Right ventricle myocardium inferior (tissue), 1 donor: ENCODE measurements at regions not wholly inside any gene's neighbourhood (a gene's known extent, or its start where the extent isn't known, plus 50 kb on each side); places are given as distances from the start of the nearest gene placed in this dataset.

Source experiments
- ATAC-seq: fragments of 200-7000 bp; cut with Tn5 transposase; one replicate; pipeline ENCODE4 v1.9.1; 2020; ENCODE audit warnings: mild to moderate bottlenecking, moderate library complexity
- DNase-seq: peaks from one replicate; pipeline ENCODE4 v3.0.0; 2021; ENCODE audit errors: missing footprints
- intact Hi-C: fragments of 100-400 bp; cut with DNase I; formaldehyde crosslinking; loops from one replicate; pipeline ENCODE4 v1.11.0; 2022
- donor health status: DM: no; HTN: yes; CAD: no; lungs with severe emphysema.

- ATAC-seq = no peak
- intact Hi-C loops = no loop called here
Observed at GRCh38 chr6:71103641-71104040, 146.8 kb upstream of the B3GAT2 start.

GRCh38 chr6:71106276-71106675 is 149.4 kb upstream of the B3GAT2 start:
- ATAC-seq (no peak), DNase-seq (no peak)
- intact Hi-C loops = no loop called here

More at GRCh38 chr6:71103641-71104040, 146.8 kb upstream of the B3GAT2 start:
- no peak for DNase-seq

GRCh38 chr6:71107911-71108420 is 151.1 kb upstream of the B3GAT2 start:
- intact Hi-C loops = no loop called here
- ATAC-seq (peak; percentile 77), DNase-seq (no peak)

GRCh38 chr6:71114544-71114943 is 157.7 kb upstream of the B3GAT2 start:
- intact Hi-C loops = no loop called here
- no peak for ATAC-seq
- no peak for DNase-seq

GRCh38 chr6:71114986-71115385 is 158.1 kb upstream of the B3GAT2 start:
- DNase-seq (no peak), ATAC-seq (no peak)
- intact Hi-C loops = no loop called here

- intact Hi-C loops = no loop called here
- ATAC-seq (no peak), DNase-seq (no peak)
Observed at GRCh38 chr6:71119560-71119959, 162.7 kb upstream of the B3GAT2 start.

- DNase-seq (no peak), ATAC-seq (no peak)
- intact Hi-C loops = no loop called here
Observed at GRCh38 chr6:71123051-71123450, 165.6 kb upstream of the OGFRL1 start.

- intact Hi-C loops = no loop called here
Observed at GRCh38 chr6:71124340-71124739, 164.3 kb upstream of the OGFRL1 start.

GRCh38 chr6:71125216-71125615 is 163.4 kb upstream of the OGFRL1 start:
- no peak for DNase-seq
- ATAC-seq = no peak
- intact Hi-C loops = no loop called here

More at GRCh38 chr6:71124340-71124739, 164.3 kb upstream of the OGFRL1 start:
- DNase-seq (no peak), ATAC-seq (no peak)

- no peak for ATAC-seq
- no peak for DNase-seq
- intact Hi-C loops = no loop called here
Observed at GRCh38 chr6:71126506-71126905, 162.1 kb upstream of the OGFRL1 start.

GRCh38 chr6:71127374-71127773 is 161.2 kb upstream of the OGFRL1 start:
- intact Hi-C loops = no loop called here
- DNase-seq = no peak
- ATAC-seq = no peak

GRCh38 chr6:71130277-71130676 is 158.3 kb upstream of the OGFRL1 start:
- no peak for DNase-seq
- ATAC-seq = no peak
- intact Hi-C loops = no loop called here

- DNase-seq (no peak), ATAC-seq (no peak)
- intact Hi-C loops = no loop called here
Observed at GRCh38 chr6:71134929-71135642, 153.5 kb upstream of the OGFRL1 start.

GRCh38 chr6:71137973-71138372 is 150.6 kb upstream of the OGFRL1 start:
- intact Hi-C loops = no loop called here
- no peak for ATAC-seq
- no peak for DNase-seq

GRCh38 chr6:71138376-71138775 is 150.2 kb upstream of the OGFRL1 start:
- ATAC-seq = no peak

GRCh38 chr6:71139249-71139648 is 149.4 kb upstream of the OGFRL1 start:
- DNase-seq = no peak
- intact Hi-C loops = no loop called here
- ATAC-seq = no peak

More at GRCh38 chr6:71138376-71138775, 150.2 kb upstream of the OGFRL1 start:
- no peak for DNase-seq
- intact Hi-C loops = no loop called here

- intact Hi-C loops = no loop called here
- ATAC-seq (no peak), DNase-seq (no peak)
Observed at GRCh38 chr6:71153755-71154325, 134.8 kb upstream of the OGFRL1 start.

GRCh38 chr6:71157345-71157744 is 131.3 kb upstream of the OGFRL1 start:
- no peak for ATAC-seq
- intact Hi-C loops = no loop called here
- DNase-seq = no peak

GRCh38 chr6:71164890-71165289 is 123.7 kb upstream of the OGFRL1 start:
- ATAC-seq (no peak), DNase-seq (peak; percentile 63)
- intact Hi-C loops = no loop called here

GRCh38 chr6:71168233-71168765 is 120.3 kb upstream of the OGFRL1 start:
- no peak for ATAC-seq
- intact Hi-C loops = no loop called here

More at GRCh38 chr6:71168233-71168765, 120.3 kb upstream of the OGFRL1 start:
- no peak for DNase-seq
